IPS-18c (cell line): ENCODE measurements at regions not wholly inside any gene's neighbourhood (a gene's known extent, or its start where the extent isn't known, plus 50 kb on each side); places are given as distances from the start of the nearest gene placed in this dataset.
"Not testable (repeated sequence)": the region's sequence is repeated elsewhere in the genome, so short reads cannot be mapped to it uniquely, and the experiment has no call there.

Source experiments
- H3K4me3 ChIP-seq: 2 replicates; pipeline ENCODE4 v1.7.0; 2013; ENCODE audit warnings: low read depth, mild to moderate bottlenecking, low read length, moderate library complexity; ENCODE audit not compliant: insufficient read depth
- H3K9me3 ChIP-seq: one replicate; pipeline ENCODE4 v1.6.1; 2013; ENCODE audit warnings: mild to moderate bottlenecking, low read length, moderate library complexity; ENCODE audit not compliant: control insufficient read depth, insufficient read depth

- Histone ChIP-seq H3K4me3 (no peak overlapping the region), H3K9me3 (no peaks in the 10 kb centered on the region)
Measured at GRCh38 chr14:21868442-21869046, 194.9 kb upstream of the OR4E1 start.

GRCh38 chr14:21867541-21867940 is 193.9 kb upstream of the OR4E1 start:
- no peaks in the 10 kb centered on the region for H3K9me3 ChIP-seq
- no peak overlapping the region for H3K4me3 ChIP-seq

- Histone ChIP-seq H3K4me3 (no peak overlapping the region), H3K9me3 (no peaks in the 10 kb centered on the region)
Measured at GRCh38 chr14:21866479-21866878, 192.9 kb upstream of the OR4E1 start.

- no peaks in the 10 kb centered on the region for H3K9me3 ChIP-seq
- no peak overlapping the region for H3K4me3 ChIP-seq
Measured at GRCh38 chr14:21863289-21863688, 189.7 kb upstream of the OR4E1 start.

- H3K4me3 ChIP-seq = no peak overlapping the region
- H3K9me3 ChIP-seq = no peaks in the 10 kb centered on the region
Measured at GRCh38 chr14:21861153-21861552, 187.5 kb upstream of the OR4E1 start.

GRCh38 chr14:21860172-21860571 is 186.6 kb upstream of the OR4E1 start:
- Histone ChIP-seq H3K4me3 (no peak overlapping the region), H3K9me3 (no peaks in the 10 kb centered on the region)

- no peak overlapping the region for H3K4me3 ChIP-seq
- H3K9me3 ChIP-seq = no peaks in the 10 kb centered on the region
Measured at GRCh38 chr14:21852775-21853174, 179.2 kb upstream of the OR4E1 start.

GRCh38 chr14:21852061-21852664 is 178.5 kb upstream of the OR4E1 start:
- no peaks in the 10 kb centered on the region for H3K9me3 ChIP-seq

GRCh38 chr14:21846902-21847301 is 173.3 kb upstream of the OR4E1 start:
- not testable (repeated sequence) for H3K9me3 ChIP-seq, H3K4me3 ChIP-seq

More at GRCh38 chr14:21852061-21852664, 178.5 kb upstream of the OR4E1 start:
- no peak overlapping the region for H3K4me3 ChIP-seq

- no peaks in the 10 kb centered on the region for H3K9me3 ChIP-seq
- no peak overlapping the region for H3K4me3 ChIP-seq
Measured at GRCh38 chr14:21846227-21846885, 172.7 kb upstream of the OR4E1 start.

GRCh38 chr14:21840765-21841164 is 167.1 kb upstream of the OR4E1 start:
- H3K9me3 ChIP-seq = no peaks in the 10 kb centered on the region

GRCh38 chr14:21833836-21834235 is 160.2 kb upstream of the OR4E1 start:
- H3K9me3 ChIP-seq = no peaks in the 10 kb centered on the region
- H3K4me3 ChIP-seq = no peak overlapping the region

More at GRCh38 chr14:21840765-21841164, 167.1 kb upstream of the OR4E1 start:
- H3K4me3 ChIP-seq = no peak overlapping the region

- no peak overlapping the region for H3K4me3 ChIP-seq
Measured at GRCh38 chr14:21825845-21826244, 152.2 kb upstream of the OR4E1 start.

GRCh38 chr14:21825149-21825743 is 151.6 kb upstream of the OR4E1 start:
- H3K4me3 ChIP-seq = no peak overlapping the region
- no peaks in the 10 kb centered on the region for H3K9me3 ChIP-seq

More at GRCh38 chr14:21825845-21826244, 152.2 kb upstream of the OR4E1 start:
- H3K9me3 ChIP-seq = no peaks in the 10 kb centered on the region

GRCh38 chr14:21822109-21822508 is 148.5 kb upstream of the OR4E1 start:
- Histone ChIP-seq H3K9me3 (no peaks in the 10 kb centered on the region), H3K4me3 (no peak overlapping the region)

- Histone ChIP-seq H3K4me3 (no peak overlapping the region), H3K9me3 (no peaks in the 10 kb centered on the region)
Measured at GRCh38 chr14:21820631-21821030, 147.0 kb upstream of the OR4E1 start.

GRCh38 chr14:21819891-21820290 is 146.3 kb upstream of the OR4E1 start:
- H3K9me3 ChIP-seq, H3K4me3 ChIP-seq: not testable (repeated sequence)

GRCh38 chr14:21817010-21817409 is 143.4 kb upstream of the OR4E1 start:
- not testable (repeated sequence) for H3K4me3 ChIP-seq

More at GRCh38 chr14:21817010-21817409, 143.4 kb upstream of the OR4E1 start:
- H3K9me3 ChIP-seq = not testable (repeated sequence)
